ENCODE measurements at regions not wholly inside any gene's neighbourhood (a gene's known extent, or its start where the extent isn't known, plus 50 kb on each side); places are given as distances from the start of the nearest gene placed in this dataset.

DNA sequence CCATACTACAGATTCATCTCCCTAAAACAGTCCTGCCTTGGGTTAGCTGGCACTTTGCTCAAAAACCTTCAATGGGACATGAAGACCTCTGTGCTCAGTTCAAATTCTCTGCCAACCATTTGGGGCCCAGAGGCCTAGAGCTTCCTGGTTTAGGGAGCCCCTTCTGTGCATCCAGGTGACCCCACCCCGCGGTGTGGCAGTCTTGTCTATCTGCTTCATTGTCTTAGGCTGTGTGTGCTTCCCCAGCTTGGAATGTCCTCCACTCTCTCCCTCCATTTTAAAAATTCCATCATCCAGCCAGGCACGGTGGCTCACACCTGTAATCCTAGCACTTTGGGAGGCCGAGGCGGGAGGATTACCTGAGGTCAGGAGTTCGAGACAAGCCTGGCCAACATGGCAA, 99.0 kb upstream of the NEO1 start:
- no peak overlapping the region for H3K4me3 Mint-ChIP-seq
- DNase-seq (no peak), ATAC-seq (no peak)
- no peaks in the 10 kb centered on the region for H3K27me3 Mint-ChIP-seq (ENCODE audit: low read depth in 2 of 2)
- Histone ChIP-seq H3K27ac (ENCODE audit: low read length) (no peak overlapping the region), H3K9me3 (ENCODE audit: control insufficient read depth, insufficient read depth, low read length) (peaks cover under 1% of the 10 kb centered on the region), H3K4me3 (ENCODE audit: low read length) (no peak overlapping the region), H3K4me1 (ENCODE audit: control insufficient read depth, insufficient read depth, low read length) (no peaks in the 10 kb centered on the region), H3K36me3 (ENCODE audit: control insufficient read depth, insufficient read depth, low read length) (no peaks in the 10 kb centered on the region), H3K27me3 (ENCODE audit: control insufficient read depth, insufficient read depth, low read length) (no peaks in the 10 kb centered on the region)
- WGBS (ENCODE audit: insufficient coverage): 95% methylated on average over 6 of the region's 6 CpGs
- no peaks in the 10 kb centered on the region for H3K36me3 Mint-ChIP-seq
- peaks cover 14% of the 10 kb centered on the region in 2 donors for H3K4me1 Mint-ChIP-seq
- intact Hi-C loops (cut with micrococcal nuclease): no loop called here
- TF ChIP-seq CTCF (IDR thresholded peaks at IDR 0.05): no peak
- peak overlapping the region in 1 of 2 donors; percentile 7 for H3K27ac Mint-ChIP-seq
- peaks cover 0 to 8% of the 10 kb centered on the region in 2 donors for H3K9me3 Mint-ChIP-seq

DNA sequence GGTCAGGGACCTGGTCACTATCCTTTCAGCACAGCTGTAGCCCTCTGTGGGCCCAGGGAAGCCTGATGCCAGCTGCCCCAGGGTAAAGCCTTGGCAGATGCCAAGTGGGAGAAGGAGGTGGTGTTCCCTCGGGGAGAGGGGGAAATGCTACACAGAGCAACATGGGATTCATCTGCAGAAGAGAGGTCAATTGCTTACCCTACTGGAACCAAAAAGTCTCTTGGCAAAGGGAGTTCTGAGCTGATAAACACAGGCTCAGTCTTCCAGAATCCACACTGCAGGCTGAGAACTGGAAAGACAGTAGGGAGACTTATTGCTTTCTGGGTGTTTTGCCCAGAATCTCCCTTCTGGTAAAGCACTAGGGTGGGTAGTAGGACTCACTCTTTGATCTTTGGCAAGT, 100.1 kb upstream of the NEO1 start:
- H3K36me3 Mint-ChIP-seq: peaks cover 8% of the 10 kb centered on the region
- no peak for DNase-seq
- no peak for TF ChIP-seq CTCF (IDR thresholded peaks at IDR 0.05)

DNA sequence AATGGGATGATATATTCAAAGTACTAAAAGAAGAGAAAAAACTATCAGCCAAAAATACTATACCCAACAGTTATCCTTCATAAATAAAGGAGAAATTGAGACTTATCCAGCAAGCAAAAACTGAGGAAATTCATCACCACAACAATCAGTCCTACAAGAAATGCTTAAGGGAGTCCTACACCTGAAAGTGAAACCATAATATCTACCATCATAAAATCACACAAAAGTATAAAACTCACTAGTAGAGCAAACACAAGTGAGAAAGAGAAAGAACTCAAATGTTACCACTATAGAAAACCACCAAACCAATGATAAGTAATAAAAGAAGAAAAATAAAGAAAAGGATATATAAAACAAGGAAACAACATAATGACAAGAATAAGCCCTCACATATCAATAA, 103.6 kb upstream of the NEO1 start:
- H3K4me1 Mint-ChIP-seq: peaks cover 14% of the 10 kb centered on the region in 2 donors
- H3K36me3 Mint-ChIP-seq: peaks cover 9% of the 10 kb centered on the region
- Histone ChIP-seq H3K4me3 (ENCODE audit: low read length) (no peak overlapping the region), H3K27me3 (ENCODE audit: control insufficient read depth, insufficient read depth, low read length) (no peaks in the 10 kb centered on the region), H3K36me3 (ENCODE audit: control insufficient read depth, insufficient read depth, low read length) (no peaks in the 10 kb centered on the region), H3K9me3 (ENCODE audit: control insufficient read depth, insufficient read depth, low read length) (peaks cover 8% of the 10 kb centered on the region), H3K27ac (ENCODE audit: low read length) (no peak overlapping the region), H3K4me1 (ENCODE audit: control insufficient read depth, insufficient read depth, low read length) (no peaks in the 10 kb centered on the region)
- H3K4me3 Mint-ChIP-seq: no peak overlapping the region
- ATAC-seq (peak in 1 of 3 donors; percentile 43), DNase-seq (no peak)
- peak overlapping the region in 1 of 2 donors; percentile 21 for H3K27ac Mint-ChIP-seq
- peaks cover 0 to 11% of the 10 kb centered on the region in 2 donors for H3K9me3 Mint-ChIP-seq
- H3K27me3 Mint-ChIP-seq (ENCODE audit: low read depth in 2 of 2): peaks cover 3 to 14% of the 10 kb centered on the region in 2 donors
- intact Hi-C loops (cut with micrococcal nuclease): no loop called here
- no peak for TF ChIP-seq CTCF (IDR thresholded peaks at IDR 0.05)

More for the DNA sequence above, 100.1 kb upstream of the NEO1 start:
- H3K4me1 ChIP-seq (ENCODE audit: control insufficient read depth, insufficient read depth, low read length): no peaks in the 10 kb centered on the region
- Mint-ChIP-seq H3K27me3 (ENCODE audit: low read depth in 2 of 2) (no peaks in the 10 kb centered on the region), H3K27ac (no peak overlapping the region), H3K4me1 (peaks cover 14% of the 10 kb centered on the region in 2 donors), H3K9me3 (peaks cover 0 to 11% of the 10 kb centered on the region in 2 donors), H3K4me3 (no peak overlapping the region)
- H3K9me3 ChIP-seq (ENCODE audit: control insufficient read depth, insufficient read depth, low read length): peaks cover 4% of the 10 kb centered on the region
- intact Hi-C loops (cut with micrococcal nuclease): no loop called here
- no peaks in the 10 kb centered on the region for H3K27me3 ChIP-seq (ENCODE audit: control insufficient read depth, insufficient read depth, low read length)
- ATAC-seq: no peak
- no peak overlapping the region for H3K27ac ChIP-seq (ENCODE audit: low read length)
- WGBS (ENCODE audit: insufficient coverage): 86% methylated on average over 1 of the region's 1 CpG
- no peaks in the 10 kb centered on the region for H3K36me3 ChIP-seq (ENCODE audit: control insufficient read depth, insufficient read depth, low read length)
- no peak overlapping the region for H3K4me3 ChIP-seq (ENCODE audit: low read length)

DNA sequence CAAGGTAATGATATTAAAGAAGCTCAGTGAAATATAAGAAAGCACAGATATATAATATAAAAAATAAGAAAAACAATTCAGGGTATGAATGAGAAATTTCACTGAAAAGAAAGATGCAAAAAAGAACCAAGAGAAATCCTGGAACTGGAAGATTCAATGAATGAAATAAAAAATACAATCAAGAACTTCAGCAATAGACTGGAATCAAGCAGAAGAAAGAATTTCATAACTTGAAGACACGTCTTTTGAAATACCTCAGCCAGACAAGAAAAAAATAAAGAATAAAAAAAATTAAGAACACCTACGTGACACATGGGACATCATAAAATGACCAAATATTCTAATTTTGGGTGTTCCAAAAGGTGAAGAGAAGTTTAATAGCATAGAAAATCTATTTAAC, 104.6 kb upstream of the NEO1 start:
- H3K27me3 ChIP-seq (ENCODE audit: control insufficient read depth, insufficient read depth, low read length): no peaks in the 10 kb centered on the region
- TF ChIP-seq CTCF (IDR thresholded peaks at IDR 0.05): no peak
- no peaks in the 10 kb centered on the region for H3K4me1 ChIP-seq (ENCODE audit: control insufficient read depth, insufficient read depth, low read length)
- H3K36me3 ChIP-seq (ENCODE audit: control insufficient read depth, insufficient read depth, low read length): no peaks in the 10 kb centered on the region
- intact Hi-C loops (cut with micrococcal nuclease): no loop called here
- H3K27ac Mint-ChIP-seq: no peak overlapping the region
- peaks cover 14% of the 10 kb centered on the region in 2 donors for H3K4me1 Mint-ChIP-seq
- WGBS (ENCODE audit: insufficient coverage): no CpG with 5 or more reads among the region's 2 CpGs
- H3K27me3 Mint-ChIP-seq (ENCODE audit: low read depth in 2 of 2): peaks cover 3 to 16% of the 10 kb centered on the region in 2 donors
- no peak overlapping the region for H3K4me3 ChIP-seq (ENCODE audit: low read length)
- H3K9me3 Mint-ChIP-seq: peaks cover 0 to 11% of the 10 kb centered on the region in 2 donors
- H3K9me3 ChIP-seq (ENCODE audit: control insufficient read depth, insufficient read depth, low read length): peaks cover 8% of the 10 kb centered on the region
- DNase-seq (no peak), ATAC-seq (no peak)
- H3K27ac ChIP-seq (ENCODE audit: low read length): no peak overlapping the region
- peaks cover 9% of the 10 kb centered on the region for H3K36me3 Mint-ChIP-seq
- H3K4me3 Mint-ChIP-seq: no peak overlapping the region

Measured in natural killer cell (primary cell).